Activated naive CD4-positive, alpha-beta T cell treated with anti-CD3 and anti-CD28 coated beads, Interleukin-2, amount 10 ng/mL, durations not matched to agents 7 days and 5 days (primary cell): ENCODE measurements at regions not wholly inside any gene's neighbourhood (a gene's known extent, or its start where the extent isn't known, plus 50 kb on each side); places are given as distances from the start of the nearest gene placed in this dataset.

ENCODE experiments used
- CTCF ChIA-PET: fragments of 350-600 bp; sonication (Branson Sonifier 250); formaldehyde crosslinking; loops from one replicate; lab custom pipeline; 2021; ENCODE audit warnings: antibody characterized with exemption; lab: Charles Lee
- DNase-seq: peaks from one replicate; pipeline ENCODE4 v3.0.0-alpha.2; 2020
- H3K27ac Mint-ChIP-seq: one replicate; pipeline ENCODE4 v1.8.0; 2021; ENCODE audit warnings: mild to moderate bottlenecking, moderate library complexity, mixed read lengths
- H3K27me3 Mint-ChIP-seq: one replicate; pipeline ENCODE4 v1.8.0; 2021; ENCODE audit warnings: mild to moderate bottlenecking, mixed read lengths
- H3K36me3 Mint-ChIP-seq: one replicate; pipeline ENCODE4 v1.8.0; 2021; ENCODE audit warnings: mixed read lengths
- H3K4me1 Mint-ChIP-seq: one replicate; pipeline ENCODE4 v1.8.0; 2021; ENCODE audit warnings: mixed read lengths
- H3K4me3 Mint-ChIP-seq: one replicate; pipeline ENCODE4 v1.8.0; 2021; ENCODE audit warnings: mild to moderate bottlenecking, moderate library complexity, mixed read lengths
- H3K9me3 Mint-ChIP-seq: one replicate; pipeline ENCODE4 v1.8.0; 2021; ENCODE audit warnings: mixed read lengths

DNA sequence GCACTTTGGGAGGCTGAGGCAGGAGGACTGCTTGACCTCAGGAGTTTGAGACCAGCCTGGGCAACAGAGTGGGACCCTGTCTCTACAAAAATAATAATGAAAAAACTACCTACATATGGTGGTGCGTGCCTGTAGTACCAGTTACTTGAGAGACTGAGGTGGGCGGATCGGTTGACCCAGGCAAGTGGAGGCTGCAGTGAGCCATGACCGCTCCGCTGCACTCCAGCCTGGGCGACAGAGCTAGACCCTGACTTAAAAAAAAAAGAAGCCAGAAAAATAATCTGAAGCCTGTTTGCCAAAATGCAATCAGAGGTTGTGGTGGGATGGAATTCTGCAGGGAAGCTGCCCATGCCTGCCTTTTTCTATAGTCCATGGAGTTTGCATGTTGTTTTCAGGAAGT is 50.4 kb upstream of the GGTA1 start:
- H3K4me3 Mint-ChIP-seq: no peak overlapping the region

DNA sequence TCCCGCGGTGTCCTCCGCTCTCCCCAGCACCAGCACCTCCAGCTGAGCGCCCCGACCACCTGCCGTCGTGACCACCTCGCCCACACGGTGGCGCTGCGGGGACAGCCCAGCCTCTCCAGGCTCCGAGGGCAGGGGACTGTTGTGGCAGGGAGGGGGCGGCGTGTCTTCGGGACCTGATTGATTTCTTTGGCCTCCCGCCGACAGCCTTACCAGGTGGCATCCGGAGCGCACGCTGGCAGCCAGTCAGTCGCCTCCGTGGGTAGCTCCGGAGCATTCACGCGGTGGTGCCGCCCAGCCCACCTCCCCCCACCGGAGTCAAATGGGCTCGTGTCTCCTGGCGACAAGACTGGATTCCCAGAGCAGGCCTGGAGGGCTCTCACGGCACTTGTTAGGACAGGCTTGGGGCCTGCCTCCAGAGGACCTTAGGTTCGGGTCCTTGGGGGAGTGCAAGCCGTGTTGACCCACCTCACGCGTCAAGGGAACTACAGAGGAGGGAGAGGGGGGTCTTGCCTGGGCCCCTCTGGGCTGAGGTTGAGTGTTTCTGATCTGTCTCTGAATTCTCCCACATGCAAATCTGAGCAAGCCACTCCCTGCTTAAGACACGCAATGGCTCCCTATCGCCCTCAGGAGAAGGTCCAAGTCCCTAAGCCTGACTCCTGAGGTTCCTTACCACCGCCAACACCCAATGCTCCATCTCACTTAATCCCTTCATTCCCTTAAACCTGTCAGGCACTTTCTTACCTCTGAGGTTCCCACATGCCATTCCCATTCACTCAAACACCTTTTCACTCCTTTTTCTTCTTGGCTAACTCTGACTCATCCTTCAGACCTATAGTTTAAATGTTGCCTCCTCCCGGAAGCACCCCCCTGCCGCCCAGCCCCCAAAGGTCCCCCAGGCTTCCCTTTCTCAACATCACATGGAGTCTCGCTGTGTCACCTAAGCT is 51.2 kb upstream of the GGTA1 start:
- Mint-ChIP-seq H3K27ac (no peak overlapping the region), H3K9me3 (no peaks in the 10 kb centered on the region), H3K36me3 (no peaks in the 10 kb centered on the region), H3K4me3 (no peak overlapping the region), H3K4me1 (peaks cover 3% of the 10 kb centered on the region), H3K27me3 (peaks cover 59% of the 10 kb centered on the region)
- CTCF ChIA-PET: interaction anchor here (0.6 to 5.8 kb wide), 12 partner anchors 8 to 141 kb away, joined by 3 to 89 read pairs (median 4); no protein-coding TSS in a partner anchor
- DNase-seq: peak; percentile 82

More for the DNA sequence above, 50.4 kb upstream of the GGTA1 start:
- Mint-ChIP-seq H3K36me3 (no peaks in the 10 kb centered on the region), H3K27ac (no peak overlapping the region), H3K4me1 (peaks cover 3% of the 10 kb centered on the region), H3K9me3 (no peaks in the 10 kb centered on the region), H3K27me3 (peaks cover 61% of the 10 kb centered on the region)
- CTCF ChIA-PET: interaction anchor here (0.6 to 5.8 kb wide), 10 partner anchors 8 to 142 kb away, joined by 3 to 89 read pairs (median 4); no protein-coding TSS in a partner anchor
- DNase-seq: no peak

DNA sequence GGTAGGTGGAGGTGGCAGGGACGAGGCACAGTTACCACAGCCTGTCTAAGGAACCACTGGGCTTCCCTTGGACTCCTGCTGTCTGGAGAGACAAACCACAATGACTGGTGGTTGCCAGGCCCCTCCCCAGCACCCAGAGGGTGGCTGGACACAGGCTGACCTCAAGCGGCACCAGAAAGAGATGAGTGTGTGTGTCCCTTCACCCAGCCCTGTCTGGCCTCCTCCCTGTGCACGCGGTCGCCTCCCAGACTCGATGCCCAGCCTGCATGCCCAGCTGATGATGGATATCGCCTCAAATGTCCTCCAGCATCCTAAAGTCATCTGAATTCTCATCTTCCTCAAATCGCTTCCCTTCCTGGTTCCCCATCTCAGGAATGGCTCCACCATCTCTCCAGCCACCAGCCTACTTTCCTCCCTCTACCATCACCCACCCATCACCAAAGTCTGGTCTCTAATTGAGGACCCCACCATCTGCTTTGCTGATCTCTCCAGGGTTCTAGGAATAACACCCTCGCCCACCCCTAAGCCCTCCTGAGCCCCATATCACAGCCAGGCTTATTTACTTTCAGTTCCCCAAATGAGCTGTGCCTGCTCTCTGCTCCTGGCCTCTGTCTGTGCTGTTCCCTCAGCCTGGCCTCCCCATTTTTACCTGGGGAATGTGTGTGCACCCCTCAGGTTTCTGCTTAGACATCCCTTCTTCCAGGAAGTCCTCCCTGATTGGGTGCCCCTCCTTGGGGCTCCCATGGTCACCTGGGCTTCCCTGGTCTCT is 52.5 kb upstream of the GGTA1 start:
- Mint-ChIP-seq H3K36me3 (no peaks in the 10 kb centered on the region), H3K27me3 (peaks cover 56% of the 10 kb centered on the region), H3K4me3 (no peak overlapping the region), H3K4me1 (peaks cover 3% of the 10 kb centered on the region), H3K9me3 (no peaks in the 10 kb centered on the region), H3K27ac (no peak overlapping the region)
- no peak for DNase-seq
- CTCF ChIA-PET: interaction anchor here (0.7 kb wide), 1 partner anchor 118 kb away, joined by 3 read pairs; no protein-coding TSS in a partner anchor

DNA sequence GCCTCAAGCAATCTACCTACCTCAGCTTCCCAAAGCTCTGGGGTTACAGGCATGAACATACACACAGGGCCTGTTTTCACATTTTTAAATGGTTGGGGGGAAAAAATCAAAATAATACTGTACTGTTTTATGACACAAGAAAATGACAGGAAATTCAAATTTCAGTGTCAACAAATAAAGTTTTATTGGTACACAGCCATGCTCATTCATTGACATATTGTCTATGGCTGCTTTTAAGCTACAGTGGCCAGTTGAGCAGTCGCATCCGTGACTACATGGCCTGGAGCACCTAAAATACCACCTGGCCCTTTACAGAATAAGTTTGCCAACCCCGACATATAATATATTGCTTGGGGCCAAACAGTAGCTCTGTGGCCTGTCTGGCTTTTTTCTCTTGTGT is 56.4 kb upstream of the GGTA1 start:
- no peaks in the 10 kb centered on the region for H3K9me3 Mint-ChIP-seq
- no peak overlapping the region for H3K4me3 Mint-ChIP-seq

DNA sequence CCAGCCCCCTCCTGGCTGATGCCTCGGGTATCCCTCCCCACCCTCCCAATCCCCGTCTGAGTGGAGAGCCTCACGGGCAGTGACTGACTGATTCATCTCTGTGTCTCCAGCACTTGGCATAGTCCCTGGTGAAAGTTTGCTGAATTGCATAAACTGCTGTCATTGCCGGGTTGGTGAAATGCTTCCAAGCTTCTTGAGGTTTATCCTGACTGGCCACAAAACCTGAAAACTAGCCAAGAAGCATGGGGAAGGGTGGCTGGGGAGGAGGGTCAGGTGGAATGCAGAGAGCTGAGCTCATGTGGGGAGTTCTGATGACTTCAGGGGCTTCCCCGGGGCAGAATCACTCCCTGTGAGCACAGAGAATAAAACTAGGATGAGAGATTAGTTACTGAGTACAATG is 56.9 kb upstream of the GGTA1 start:
- Mint-ChIP-seq H3K36me3 (no peaks in the 10 kb centered on the region), H3K27me3 (peaks cover 53% of the 10 kb centered on the region), H3K4me3 (no peak overlapping the region), H3K27ac (no peak overlapping the region), H3K9me3 (no peaks in the 10 kb centered on the region), H3K4me1 (peaks cover 5% of the 10 kb centered on the region)
- DNase-seq: no peak
- CTCF ChIA-PET: interaction anchor here (0.9 to 2.0 kb wide), 2 partner anchors 10 to 127 kb away, joined by 6 to 11 read pairs; no protein-coding TSS in a partner anchor

More for the DNA sequence above, 56.4 kb upstream of the GGTA1 start:
- DNase-seq: no peak
- peaks cover 58% of the 10 kb centered on the region for H3K27me3 Mint-ChIP-seq
- no peaks in the 10 kb centered on the region for H3K36me3 Mint-ChIP-seq
- CTCF ChIA-PET: interaction anchor here (0.7 to 2.0 kb wide), 4 partner anchors 10 to 128 kb away, joined by 3 to 11 read pairs (median 4); no protein-coding TSS in a partner anchor
- H3K4me1 Mint-ChIP-seq: peaks cover 6% of the 10 kb centered on the region
- H3K27ac Mint-ChIP-seq: no peak overlapping the region

GRCh38 chr9:121557581-121558447 is 58.2 kb upstream of the GGTA1 start:
- Mint-ChIP-seq H3K9me3 (no peaks in the 10 kb centered on the region), H3K36me3 (no peaks in the 10 kb centered on the region), H3K4me3 (no peak overlapping the region), H3K4me1 (peaks cover 5% of the 10 kb centered on the region), H3K27me3 (peaks cover 48% of the 10 kb centered on the region), H3K27ac (no peak overlapping the region)
- CTCF ChIA-PET: interaction anchor here (0.6 to 2.0 kb wide), 4 partner anchors 8 to 1431 kb away, joined by 3 to 11 read pairs (median 4); no protein-coding TSS in a partner anchor
- peak; percentile 37 for DNase-seq

DNA sequence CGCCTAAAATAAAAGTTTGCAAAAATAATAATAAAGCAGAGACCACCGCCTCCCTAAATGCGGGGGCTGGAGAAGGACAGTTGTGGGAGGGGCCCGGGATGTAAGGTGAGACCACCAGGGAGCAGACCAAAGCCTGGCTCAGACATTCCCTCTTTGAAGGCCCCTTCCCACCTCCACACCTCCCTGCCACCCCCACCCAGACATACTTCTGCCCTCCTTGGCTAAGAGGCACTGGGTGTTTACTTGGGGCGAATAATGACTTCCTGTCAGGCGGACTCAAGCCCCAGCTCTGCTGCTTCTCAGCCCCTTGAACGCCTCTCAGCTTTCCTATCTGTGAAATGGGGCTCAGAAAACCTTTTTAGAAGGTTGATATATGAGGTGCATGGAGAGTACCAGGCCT is 58.8 kb upstream of the GGTA1 start:
- no peaks in the 10 kb centered on the region for H3K9me3 Mint-ChIP-seq
- H3K4me3 Mint-ChIP-seq: no peak overlapping the region
- DNase-seq: no peak
- CTCF ChIA-PET: interaction anchor here (1.0 to 1.4 kb wide), 2 partner anchors 9 to 13 kb away, joined by 3 to 4 read pairs; no protein-coding TSS in a partner anchor
- H3K36me3 Mint-ChIP-seq: no peaks in the 10 kb centered on the region
- peaks cover 5% of the 10 kb centered on the region for H3K4me1 Mint-ChIP-seq
- no peak overlapping the region for H3K27ac Mint-ChIP-seq
- H3K27me3 Mint-ChIP-seq: peaks cover 48% of the 10 kb centered on the region

DNA sequence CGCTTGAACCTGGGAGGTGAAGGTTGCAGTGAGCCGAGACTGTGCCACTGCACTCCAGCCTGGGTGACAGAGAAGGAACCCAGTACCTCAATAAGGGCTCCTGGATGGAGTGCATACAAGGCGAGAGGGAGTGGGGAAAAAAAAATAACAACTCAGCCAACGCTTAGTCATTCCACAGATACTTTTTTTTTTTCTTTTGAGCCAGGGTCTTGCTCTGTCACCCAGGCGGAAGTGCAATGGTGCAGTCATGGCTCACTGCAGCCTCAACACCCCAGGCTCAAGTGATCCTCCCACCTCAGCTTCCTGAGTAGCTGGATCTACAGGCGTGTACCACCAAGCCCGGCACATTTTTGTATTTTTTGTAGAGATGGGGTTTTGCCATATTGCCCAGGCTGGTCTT is 59.5 kb upstream of the GGTA1 start:
- CTCF ChIA-PET: interaction anchor here (1.0 to 1.4 kb wide), 2 partner anchors 9 to 13 kb away, joined by 3 to 4 read pairs; no protein-coding TSS in a partner anchor
- no peak for DNase-seq
- H3K9me3 Mint-ChIP-seq: no peaks in the 10 kb centered on the region
- H3K4me3 Mint-ChIP-seq: no peak overlapping the region
- H3K36me3 Mint-ChIP-seq: no peaks in the 10 kb centered on the region
- no peak overlapping the region for H3K27ac Mint-ChIP-seq
- H3K4me1 Mint-ChIP-seq: peaks cover 5% of the 10 kb centered on the region
- H3K27me3 Mint-ChIP-seq: peaks cover 48% of the 10 kb centered on the region

DNA sequence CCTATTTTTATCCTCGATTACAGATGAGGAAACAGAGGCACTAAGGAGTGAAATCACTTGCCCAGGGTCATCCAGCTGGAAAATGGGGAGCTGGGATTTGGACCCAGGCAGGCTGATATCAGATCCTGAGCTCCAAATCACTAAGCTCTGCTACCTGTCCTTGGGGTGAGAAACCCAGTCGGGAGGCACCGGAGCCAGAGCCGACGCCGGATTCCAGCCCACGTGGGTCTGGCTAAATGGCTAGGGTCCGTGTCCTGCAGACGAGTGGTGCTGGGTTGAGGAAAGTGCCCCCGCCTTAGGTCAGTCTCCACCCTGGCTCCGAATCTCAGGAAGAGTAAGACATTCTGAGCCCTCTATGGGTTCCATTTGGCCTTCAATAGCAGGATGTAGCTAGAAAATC is 61.3 kb upstream of the GGTA1 start:
- no peak for DNase-seq

GRCh38 chr9:121561385-121562222 is 62.0 kb upstream of the GGTA1 start:
- peaks cover 38% of the 10 kb centered on the region for H3K27me3 Mint-ChIP-seq
- H3K4me1 Mint-ChIP-seq: peaks cover 5% of the 10 kb centered on the region
- CTCF ChIA-PET: interaction anchor here (1.0 to 2.6 kb wide), 3 partner anchors 9 to 15 kb away, joined by 3 to 10 read pairs (median 7); no protein-coding TSS in a partner anchor
- DNase-seq: no peak
- no peak overlapping the region for H3K27ac Mint-ChIP-seq
- H3K4me3 Mint-ChIP-seq: no peak overlapping the region
- no peaks in the 10 kb centered on the region for H3K36me3 Mint-ChIP-seq
- no peaks in the 10 kb centered on the region for H3K9me3 Mint-ChIP-seq

More for the DNA sequence above, 61.3 kb upstream of the GGTA1 start:
- no peaks in the 10 kb centered on the region for H3K36me3 Mint-ChIP-seq
- H3K27me3 Mint-ChIP-seq: peaks cover 42% of the 10 kb centered on the region
- no peak overlapping the region for H3K4me3 Mint-ChIP-seq
- CTCF ChIA-PET: interaction anchor here (1.0 to 2.6 kb wide), 3 partner anchors 10 to 14 kb away, joined by 3 to 10 read pairs (median 7); no protein-coding TSS in a partner anchor
- H3K4me1 Mint-ChIP-seq: peaks cover 5% of the 10 kb centered on the region
- H3K27ac Mint-ChIP-seq: no peak overlapping the region
- H3K9me3 Mint-ChIP-seq: no peaks in the 10 kb centered on the region

DNA sequence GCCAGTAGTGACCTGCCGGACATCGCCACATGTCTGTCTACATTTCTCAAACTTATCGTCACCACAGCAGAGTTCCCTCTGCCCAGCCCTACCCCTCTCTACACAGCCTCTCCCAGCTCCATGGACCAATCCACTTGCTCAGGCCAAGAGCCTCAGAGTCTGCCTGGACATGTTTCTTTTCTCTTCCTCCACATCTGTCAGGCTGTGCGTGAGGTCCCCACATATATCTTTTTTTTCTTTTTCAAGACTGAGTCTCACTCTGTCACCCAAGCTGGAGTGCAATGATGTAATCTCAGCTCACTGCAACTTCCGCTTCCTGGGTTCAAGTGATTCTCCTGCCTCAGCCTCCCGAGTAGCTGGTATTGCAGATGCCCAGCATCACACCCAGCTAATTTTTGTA is 62.7 kb upstream of the GGTA1 start:
- Mint-ChIP-seq H3K27ac (no peak overlapping the region), H3K4me3 (no peak overlapping the region), H3K27me3 (peaks cover 31% of the 10 kb centered on the region), H3K9me3 (no peaks in the 10 kb centered on the region), H3K36me3 (no peaks in the 10 kb centered on the region), H3K4me1 (peaks cover 5% of the 10 kb centered on the region)
- CTCF ChIA-PET: interaction anchor here (2.6 kb wide), 1 partner anchor 13 kb away, joined by 10 read pairs; no protein-coding TSS in a partner anchor
- no peak for DNase-seq

- Mint-ChIP-seq H3K27me3 (peaks cover 20% of the 10 kb centered on the region), H3K9me3 (no peaks in the 10 kb centered on the region), H3K4me3 (no peak overlapping the region), H3K4me1 (no peaks in the 10 kb centered on the region), H3K27ac (no peak overlapping the region), H3K36me3 (no peaks in the 10 kb centered on the region)
- CTCF ChIA-PET: no interaction called here
- no peak for DNase-seq
Observed at GRCh38 chr9:121563425-121563824, 63.8 kb upstream of the GGTA1 start.
